Body of pancreas (tissue), 4 donors: ENCODE measurements at regions not wholly inside any gene's neighbourhood (a gene's known extent, or its start where the extent isn't known, plus 50 kb on each side); places are given as distances from the start of the nearest gene placed in this dataset.

Experiments
- POLR2A ChIP-seq, 3 donors: fragments of 450-650 bp; IDR thresholded peaks; one replicate each; pipeline ENCODE4 v1.6.1; 2016; ENCODE audit warnings: antibody characterized with exemption in 3 of 3, mild to moderate bottlenecking in 2 of 3
- TF ChIP-seq, protein P1 (sequence below), 7 experiments: fragments of 450-650 bp in 4 of 7; fragments of 200-600 bp in 3 of 7; sonication (generic) in 3 of 7; IDR thresholded peaks; one replicate each; pipeline ENCODE4 v1.5.1; 2016 to 2019; ENCODE audit warnings: antibody characterized with exemption in 7 of 7

DNA sequence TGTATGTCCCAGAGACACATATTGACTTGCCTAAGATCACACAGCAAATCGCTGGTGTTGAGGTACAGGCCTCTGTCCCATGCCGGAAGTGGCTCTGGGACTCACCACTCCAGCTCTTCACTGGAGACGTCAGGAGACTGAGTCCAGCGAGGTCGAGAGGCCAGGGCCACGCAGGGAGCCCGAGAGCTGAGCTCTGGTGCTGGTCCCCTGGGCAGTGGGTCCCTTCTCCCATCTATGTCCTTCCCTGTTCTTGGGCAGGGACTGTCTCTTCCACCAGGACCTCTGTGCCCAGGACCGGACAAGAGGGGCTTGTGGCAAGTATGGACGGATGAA is 62.4 kb upstream of the TWIST2 start:
- TF ChIP-seq, protein P1, sequence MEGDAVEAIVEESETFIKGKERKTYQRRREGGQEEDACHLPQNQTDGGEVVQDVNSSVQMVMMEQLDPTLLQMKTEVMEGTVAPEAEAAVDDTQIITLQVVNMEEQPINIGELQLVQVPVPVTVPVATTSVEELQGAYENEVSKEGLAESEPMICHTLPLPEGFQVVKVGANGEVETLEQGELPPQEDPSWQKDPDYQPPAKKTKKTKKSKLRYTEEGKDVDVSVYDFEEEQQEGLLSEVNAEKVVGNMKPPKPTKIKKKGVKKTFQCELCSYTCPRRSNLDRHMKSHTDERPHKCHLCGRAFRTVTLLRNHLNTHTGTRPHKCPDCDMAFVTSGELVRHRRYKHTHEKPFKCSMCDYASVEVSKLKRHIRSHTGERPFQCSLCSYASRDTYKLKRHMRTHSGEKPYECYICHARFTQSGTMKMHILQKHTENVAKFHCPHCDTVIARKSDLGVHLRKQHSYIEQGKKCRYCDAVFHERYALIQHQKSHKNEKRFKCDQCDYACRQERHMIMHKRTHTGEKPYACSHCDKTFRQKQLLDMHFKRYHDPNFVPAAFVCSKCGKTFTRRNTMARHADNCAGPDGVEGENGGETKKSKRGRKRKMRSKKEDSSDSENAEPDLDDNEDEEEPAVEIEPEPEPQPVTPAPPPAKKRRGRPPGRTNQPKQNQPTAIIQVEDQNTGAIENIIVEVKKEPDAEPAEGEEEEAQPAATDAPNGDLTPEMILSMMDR (IDR thresholded peaks at IDR 0.05), result no peak
- TF ChIP-seq POLR2A (IDR thresholded peaks at IDR 0.05), result no peak
